Spleen (tissue), 11 donors: ENCODE measurements at regions not wholly inside any gene's neighbourhood (a gene's known extent, or its start where the extent isn't known, plus 50 kb on each side); places are given as distances from the start of the nearest gene placed in this dataset.
"Not testable (repeated sequence)": the region's sequence is repeated elsewhere in the genome, so short reads cannot be mapped to it uniquely, and the experiment has no call there.

ENCODE experiments used
- DNase-seq: peaks from one replicate; pipeline ENCODE4 v3.0.0-alpha.2; 2020
- H3K27ac ChIP-seq, 8 donors: fragments of 200-600 bp; sonication (generic) in 7 of 8; 1 replicate in 4 of 8; 2 replicates in 4 of 8; pipeline versions ENCODE4 v1.5.0 to v1.8.0; 2016 to 2021; ENCODE audit warnings: inconsistent platforms in 4 of 8, mild to moderate bottlenecking in 4 of 8, moderate library complexity in 1 of 8
- H3K27me3 ChIP-seq, 7 donors: fragments of 200-600 bp; sonication (generic) in 6 of 7; replicated peaks in 1 of 7; 1 replicate in 4 of 7; 2 replicates in 3 of 7; pipeline versions ENCODE4 v1.5.0 to v1.8.0; 2016 to 2021; ENCODE audit warnings: inconsistent platforms in 3 of 7, mild to moderate bottlenecking in 1 of 7
- H3K36me3 ChIP-seq, 6 donors: fragments of 200-600 bp; sonication (generic) in 5 of 6; 1 replicate in 4 of 6; 2 replicates in 2 of 6; pipeline versions ENCODE4 v1.5.0 to v1.8.0; 2016 to 2021; ENCODE audit warnings: inconsistent platforms in 2 of 6
- H3K4me1 ChIP-seq, 6 donors: fragments of 200-600 bp; sonication (generic) in 5 of 6; 1 replicate in 3 of 6; 2 replicates in 3 of 6; pipeline versions ENCODE4 v1.5.0 to v1.8.0; 2016 to 2021; ENCODE audit warnings: inconsistent platforms in 3 of 6
- H3K4me3 ChIP-seq, 8 donors: fragments of 200-600 bp; sonication (generic) in 7 of 8; 1 replicate in 4 of 8; 2 replicates in 4 of 8; pipeline versions ENCODE4 v1.5.0 to v1.8.0; 2016 to 2021; ENCODE audit warnings: inconsistent platforms in 4 of 8, mild to moderate bottlenecking in 4 of 8, moderate library complexity in 2 of 8
- H3K9me3 ChIP-seq, 8 donors: fragments of 200-600 bp; sonication (generic) in 7 of 8; 1 replicate in 4 of 8; 2 replicates in 4 of 8; pipeline versions ENCODE4 v1.5.0 to v1.8.0; 2016 to 2021; ENCODE audit warnings: inconsistent platforms in 4 of 8
- CTCF ChIP-seq, 11 experiments: fragments of 200-600 bp in 7 of 11; fragments of 450-650 bp in 4 of 11; sonication (generic) in 4 of 11; IDR thresholded peaks in 8 of 11; conservative IDR thresholded peaks in 3 of 11; 1 replicate in 7 of 11; 2 replicates in 4 of 11; pipeline versions ENCODE4 v1.4.0 to v1.8.0; 2016 to 2021; ENCODE audit warnings: antibody characterized with exemption in 11 of 11, inconsistent platforms in 4 of 11, mild to moderate bottlenecking in 1 of 11
- POLR2A ChIP-seq, 3 donors: fragments of 450-650 bp; IDR thresholded peaks; one replicate each; pipeline ENCODE4 v1.5.1; 2017; ENCODE audit warnings: antibody characterized with exemption in 3 of 3, mild to moderate bottlenecking in 1 of 3
- POLR2AphosphoS5 ChIP-seq, 3 donors: sonication (generic); formaldehyde crosslinking; IDR thresholded peaks; one replicate each; pipeline ENCODE4 v1.5.1; 2017; ENCODE audit warnings: antibody characterized with exemption in 3 of 3
- WGBS, 5 donors: extraction: QIAGEN DNeasy Blood & Tissue Kit in 3 of 5; methylation state at CpG; one replicate each; pipeline versions ENCODE4 v1.1.5 to v1.1.7; 2013 to 2018; 5-methylcytosine and 5-hydroxymethylcytosine counted together
- intact Hi-C: fragments of 100-400 bp; cut with DNase I; formaldehyde crosslinking; loops from one replicate; pipeline ENCODE4 v1.15.0; 2023; ENCODE audit warnings: low total_unique reads
- donor health status: healthy with polysubstance abuse.
- donor health status: DM: no; HTN: no; CAD: no; lungs with moderate emphysema.
- donor health status: DM: no; HTN: no; CAD: no.
- donor health status: Bipolar disorder and iron deficiency.
- donor health status: healthy.
- donor health status: DM: no; HTN: no; CAD: no.
- donor health status: DM: yes; HTN: yes; CAD: no.

GRCh38 chr16:86272744-86273143 is 237.6 kb upstream of the FOXF1 start:
- 71 to 92% (median 87%) methylated on average over 1 of the region's 1 CpG for WGBS, 5 donors
- Histone ChIP-seq H3K36me3 (no peaks in the 10 kb centered on the region), H3K4me3 (no peak overlapping the region)

GRCh38 chr16:86277221-86277620 is 233.1 kb upstream of the FOXF1 start:
- TF ChIP-seq CTCF (IDR thresholded peaks at IDR 0.05 in 8 of 11, conservative IDR thresholded peaks at IDR 0.05 in 3 of 11) (no peak), POLR2AphosphoS5 (IDR thresholded peaks at IDR 0.05) (no peak), POLR2A (IDR thresholded peaks at IDR 0.05) (no peak)
- DNase-seq, result no peak
- H3K36me3 ChIP-seq, result no peaks in the 10 kb centered on the region
- peaks cover 0 to 46% (median 0%) of the 10 kb centered on the region in 7 donors for H3K27me3 ChIP-seq
- 56 to 79% (median 68%) methylated on average over 3 of the region's 3 CpGs for WGBS, 5 donors
- no peak overlapping the region for H3K4me3 ChIP-seq
- intact Hi-C loops, result no loop called here
- no peaks in the 10 kb centered on the region for H3K4me1 ChIP-seq
- H3K9me3 ChIP-seq, result peaks cover 0 to 8% (median 0%) of the 10 kb centered on the region in 8 donors
- no peak overlapping the region for H3K27ac ChIP-seq

More at GRCh38 chr16:86272744-86273143, 237.6 kb upstream of the FOXF1 start:
- Histone ChIP-seq H3K9me3 (peaks cover 0 to 8% (median 1%) of the 10 kb centered on the region in 8 donors), H3K27me3 (peaks cover 0 to 36% (median 0%) of the 10 kb centered on the region in 7 donors), H3K4me1 (no peaks in the 10 kb centered on the region), H3K27ac (no peak overlapping the region)
- DNase-seq, result no peak
- intact Hi-C loops, result no loop called here
- TF ChIP-seq CTCF (IDR thresholded peaks at IDR 0.05 in 8 of 11, conservative IDR thresholded peaks at IDR 0.05 in 3 of 11), result no peak
- TF ChIP-seq POLR2A (IDR thresholded peaks at IDR 0.05), result no peak
- TF ChIP-seq POLR2AphosphoS5 (IDR thresholded peaks at IDR 0.05), result no peak

DNA sequence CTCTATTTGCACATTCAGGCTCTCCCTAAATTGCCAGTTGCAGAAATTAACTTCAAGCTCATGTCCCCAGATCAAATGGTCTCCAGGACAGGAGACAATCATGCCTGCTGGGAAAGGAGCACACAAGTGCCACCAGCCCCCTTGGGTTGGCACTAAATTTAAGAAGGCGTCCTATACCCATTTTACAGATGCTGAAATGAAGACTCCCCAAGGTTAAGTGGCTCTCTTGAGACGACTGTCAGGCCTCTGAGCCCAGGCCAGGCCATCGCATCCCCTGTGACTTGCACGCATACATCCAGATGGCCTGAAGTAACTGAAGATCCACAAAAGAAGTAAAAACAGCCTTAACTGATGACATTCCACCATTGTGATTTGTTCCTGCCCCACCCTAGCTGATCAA is 232.5 kb upstream of the FOXF1 start:
- H3K4me1 ChIP-seq, H3K27ac ChIP-seq, H3K4me3 ChIP-seq, DNase-seq, H3K9me3 ChIP-seq, intact Hi-C loops, H3K36me3 ChIP-seq: not testable (repeated sequence)
- 79 to 93% (median 88%) methylated on average over 4 of the region's 4 CpGs for WGBS, 5 donors
- H3K27me3 ChIP-seq, result peaks cover 0 to 46% (median 0%) of the 10 kb centered on the region in 7 donors

- no peak for DNase-seq
- intact Hi-C loops, result no loop called here
- Histone ChIP-seq H3K27ac (no peak overlapping the region), H3K27me3 (peaks cover 0 to 52% (median 19%) of the 10 kb centered on the region in 7 donors), H3K4me1 (peaks cover 0 to under 1% (median 0%) of the 10 kb centered on the region in 6 donors), H3K4me3 (no peak overlapping the region), H3K9me3 (no peaks in the 10 kb centered on the region), H3K36me3 (no peaks in the 10 kb centered on the region)
- TF ChIP-seq POLR2AphosphoS5 (IDR thresholded peaks at IDR 0.05) (no peak), CTCF (IDR thresholded peaks at IDR 0.05 in 8 of 11, conservative IDR thresholded peaks at IDR 0.05 in 3 of 11) (no peak), POLR2A (IDR thresholded peaks at IDR 0.05) (no peak)
- WGBS, 5 donors, result 73 to 81% (median 78%) methylated on average over 5 to 12 of the region's 12 CpGs
These were observed 228.9 kb upstream of the FOXF1 start for GRCh38 chr16:86281421-86281820.

GRCh38 chr16:86283944-86284343 is 226.4 kb upstream of the FOXF1 start:
- intact Hi-C loops, result no loop called here
- Histone ChIP-seq H3K27me3 (peaks cover 0 to 72% (median 38%) of the 10 kb centered on the region in 7 donors), H3K27ac (no peak overlapping the region), H3K4me1 (peaks cover 0 to 10% (median 0%) of the 10 kb centered on the region in 6 donors), H3K9me3 (no peaks in the 10 kb centered on the region), H3K36me3 (no peaks in the 10 kb centered on the region), H3K4me3 (no peak overlapping the region)
- WGBS, 5 donors, result 62 to 71% (median 64%) methylated on average over 4 to 5 of the region's 5 CpGs
- TF ChIP-seq CTCF (IDR thresholded peaks at IDR 0.05 in 8 of 11, conservative IDR thresholded peaks at IDR 0.05 in 3 of 11), result no peak
- TF ChIP-seq POLR2AphosphoS5 (IDR thresholded peaks at IDR 0.05), result no peak
- no peak for DNase-seq
